ENCODE measurements at regions not wholly inside any gene's neighbourhood (a gene's known extent, or its start where the extent isn't known, plus 50 kb on each side); places are given as distances from the start of the nearest gene placed in this dataset.
"Not testable (repeated sequence)": the region's sequence is repeated elsewhere in the genome, so short reads cannot be mapped to it uniquely, and the experiment has no call there.

GRCh38 chr2:149767516-149767974 lies 180.0 kb upstream of the MMADHC start:
- H3K36me3 ChIP-seq (ENCODE audit: control insufficient read depth, insufficient read depth, low read length), result no peaks in the 10 kb centered on the region
- TF ChIP-seq, protein P1, sequence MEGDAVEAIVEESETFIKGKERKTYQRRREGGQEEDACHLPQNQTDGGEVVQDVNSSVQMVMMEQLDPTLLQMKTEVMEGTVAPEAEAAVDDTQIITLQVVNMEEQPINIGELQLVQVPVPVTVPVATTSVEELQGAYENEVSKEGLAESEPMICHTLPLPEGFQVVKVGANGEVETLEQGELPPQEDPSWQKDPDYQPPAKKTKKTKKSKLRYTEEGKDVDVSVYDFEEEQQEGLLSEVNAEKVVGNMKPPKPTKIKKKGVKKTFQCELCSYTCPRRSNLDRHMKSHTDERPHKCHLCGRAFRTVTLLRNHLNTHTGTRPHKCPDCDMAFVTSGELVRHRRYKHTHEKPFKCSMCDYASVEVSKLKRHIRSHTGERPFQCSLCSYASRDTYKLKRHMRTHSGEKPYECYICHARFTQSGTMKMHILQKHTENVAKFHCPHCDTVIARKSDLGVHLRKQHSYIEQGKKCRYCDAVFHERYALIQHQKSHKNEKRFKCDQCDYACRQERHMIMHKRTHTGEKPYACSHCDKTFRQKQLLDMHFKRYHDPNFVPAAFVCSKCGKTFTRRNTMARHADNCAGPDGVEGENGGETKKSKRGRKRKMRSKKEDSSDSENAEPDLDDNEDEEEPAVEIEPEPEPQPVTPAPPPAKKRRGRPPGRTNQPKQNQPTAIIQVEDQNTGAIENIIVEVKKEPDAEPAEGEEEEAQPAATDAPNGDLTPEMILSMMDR (IDR thresholded peaks at IDR 0.05; ENCODE audit: insufficient read depth, low read length, severe bottlenecking), result no peak
- no peak for FAIRE-seq
- H3K27me3 ChIP-seq (ENCODE audit: control insufficient read depth, insufficient read depth, low read length), result no peaks in the 10 kb centered on the region
- H3K4me3 ChIP-seq (ENCODE audit: low read depth, low read length), result no peak overlapping the region
- peak; percentile 11 for DNase-seq (ENCODE audit: low read depth)

GRCh38 chr2:149766339-149766738 lies 178.8 kb upstream of the MMADHC start:
- TF ChIP-seq, protein P1 (IDR thresholded peaks at IDR 0.05; ENCODE audit: insufficient read depth, low read length, severe bottlenecking), result no peak
- H3K4me3 ChIP-seq (ENCODE audit: low read depth, low read length), result no peak overlapping the region
- DNase-seq (ENCODE audit: low read depth) (no peak), FAIRE-seq (no peak)
- H3K27me3 ChIP-seq (ENCODE audit: control insufficient read depth, insufficient read depth, low read length), result no peaks in the 10 kb centered on the region
- no peaks in the 10 kb centered on the region for H3K36me3 ChIP-seq (ENCODE audit: control insufficient read depth, insufficient read depth, low read length)

DNA sequence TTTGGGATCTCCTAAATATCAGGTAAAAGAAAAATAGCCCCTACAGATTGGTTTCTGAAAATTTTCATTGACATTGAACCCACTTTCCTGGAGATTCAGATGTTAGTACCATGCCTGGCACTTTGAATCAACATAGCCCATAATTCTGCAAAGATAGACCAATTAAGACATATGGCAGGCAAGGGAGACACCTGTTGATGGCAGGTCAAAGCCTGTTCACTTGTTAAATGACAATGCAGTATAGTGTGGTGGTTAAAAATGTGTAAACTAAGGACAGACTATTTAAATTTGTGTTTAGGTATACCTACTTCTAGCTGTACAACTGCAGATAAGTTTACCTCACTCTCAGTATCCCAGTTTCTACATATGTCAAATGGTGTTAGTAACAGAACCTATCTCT lies 178.1 kb upstream of the MMADHC start:
- FAIRE-seq, result no peak
- TF ChIP-seq, protein P1 (IDR thresholded peaks at IDR 0.05; ENCODE audit: insufficient read depth, low read length, severe bottlenecking), result no peak
- Histone ChIP-seq H3K4me3 (ENCODE audit: low read depth, low read length) (no peak overlapping the region), H3K27me3 (ENCODE audit: control insufficient read depth, insufficient read depth, low read length) (no peaks in the 10 kb centered on the region), H3K36me3 (ENCODE audit: control insufficient read depth, insufficient read depth, low read length) (no peaks in the 10 kb centered on the region)
- DNase-seq (ENCODE audit: low read depth), result no peak

DNA sequence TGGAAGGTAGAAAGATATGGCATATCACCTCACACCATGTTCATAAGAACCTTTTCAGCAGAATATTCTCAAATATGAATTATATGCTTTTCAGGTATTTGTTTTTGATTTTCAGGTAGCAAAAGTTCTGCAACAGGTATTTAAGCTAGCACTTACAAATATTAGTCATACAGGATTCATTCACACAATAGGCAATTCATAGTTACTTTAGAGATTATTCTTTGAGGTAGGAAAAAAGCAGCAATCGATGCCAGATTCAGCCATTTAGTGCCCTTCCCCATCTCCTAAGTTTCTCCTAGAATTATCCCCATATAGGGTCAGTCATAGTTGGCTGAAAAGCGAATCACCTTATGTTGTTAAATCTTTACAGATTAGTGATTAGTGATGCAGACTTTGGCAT lies 177.4 kb upstream of the MMADHC start:
- Histone ChIP-seq H3K27me3 (ENCODE audit: control insufficient read depth, insufficient read depth, low read length) (no peaks in the 10 kb centered on the region), H3K36me3 (ENCODE audit: control insufficient read depth, insufficient read depth, low read length) (no peaks in the 10 kb centered on the region), H3K4me3 (ENCODE audit: low read depth, low read length) (no peak overlapping the region)
- FAIRE-seq (no peak), DNase-seq (ENCODE audit: low read depth) (no peak)
- TF ChIP-seq, protein P1 (IDR thresholded peaks at IDR 0.05; ENCODE audit: insufficient read depth, low read length, severe bottlenecking), result no peak

GRCh38 chr2:149763358-149763757 lies 175.8 kb upstream of the MMADHC start:
- TF ChIP-seq, protein P1 (IDR thresholded peaks at IDR 0.05; ENCODE audit: insufficient read depth, low read length, severe bottlenecking), result no peak
- no peaks in the 10 kb centered on the region for H3K27me3 ChIP-seq (ENCODE audit: control insufficient read depth, insufficient read depth, low read length)
- no peak for DNase-seq (ENCODE audit: low read depth)
- H3K36me3 ChIP-seq (ENCODE audit: control insufficient read depth, insufficient read depth, low read length), result no peaks in the 10 kb centered on the region
- no peak for FAIRE-seq
- no peak overlapping the region for H3K4me3 ChIP-seq (ENCODE audit: low read depth, low read length)

- TF ChIP-seq, protein P1 (IDR thresholded peaks at IDR 0.05; ENCODE audit: insufficient read depth, low read length, severe bottlenecking), result no peak
- no peaks in the 10 kb centered on the region for H3K36me3 ChIP-seq (ENCODE audit: control insufficient read depth, insufficient read depth, low read length)
- no peaks in the 10 kb centered on the region for H3K27me3 ChIP-seq (ENCODE audit: control insufficient read depth, insufficient read depth, low read length)
- no peak for DNase-seq (ENCODE audit: low read depth)
- no peak for FAIRE-seq
- no peak overlapping the region for H3K4me3 ChIP-seq (ENCODE audit: low read depth, low read length)
Measured at GRCh38 chr2:149761611-149762010, 174.0 kb upstream of the MMADHC start.

- H3K36me3 ChIP-seq (ENCODE audit: control insufficient read depth, insufficient read depth, low read length); H3K27me3 ChIP-seq (ENCODE audit: control insufficient read depth, insufficient read depth, low read length); H3K4me3 ChIP-seq (ENCODE audit: low read depth, low read length); FAIRE-seq; DNase-seq (ENCODE audit: low read depth): not testable (repeated sequence)
Measured at GRCh38 chr2:149759382-149759781, 171.8 kb upstream of the MMADHC start.

DNA sequence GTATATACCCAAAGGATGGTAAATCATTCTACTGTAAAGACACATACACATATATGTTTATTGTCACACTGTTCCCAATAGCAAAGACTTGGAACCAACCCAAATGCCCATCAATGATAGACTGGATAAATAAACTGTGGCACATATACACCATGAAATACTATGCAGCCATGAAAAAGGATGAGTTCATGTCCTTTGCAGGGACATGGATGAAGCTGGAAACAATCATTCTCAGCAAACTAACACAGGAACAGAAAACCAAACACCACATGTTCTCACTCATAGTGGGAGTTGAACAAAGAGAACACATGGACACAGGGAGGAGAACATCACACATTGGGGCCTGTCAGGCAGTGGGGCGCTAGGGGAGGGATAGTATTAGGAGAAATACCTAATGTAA lies 167.1 kb upstream of the MMADHC start:
- H3K36me3 ChIP-seq (ENCODE audit: control insufficient read depth, insufficient read depth, low read length); DNase-seq (ENCODE audit: low read depth); H3K27me3 ChIP-seq (ENCODE audit: control insufficient read depth, insufficient read depth, low read length); H3K4me3 ChIP-seq (ENCODE audit: low read depth, low read length); FAIRE-seq: not testable (repeated sequence)

Data from bronchial epithelial cell (primary cell).